ENCODE measurements at regions not wholly inside any gene's neighbourhood (a gene's known extent, or its start where the extent isn't known, plus 50 kb on each side); places are given as distances from the start of the nearest gene placed in this dataset.

GRCh38 chr6:121743691-121744090, 308.2 kb downstream of the GJA1 start:
- Histone ChIP-seq H4K20me1 (ENCODE audit: insufficient read depth) (no peaks in the 10 kb centered on the region), H3K4me2 (no peak overlapping the region), H3K4me3 (IDR thresholded peaks at IDR 0.05; ENCODE audit: insufficient read depth, low read depth, low read length) (no peak overlapping the region), H3K36me3 (ENCODE audit: insufficient read depth) (no peaks in the 10 kb centered on the region), H3K4me1 (ENCODE audit: low read depth, poor library complexity, severe bottlenecking) (no peaks in the 10 kb centered on the region), H3K27me3 (ENCODE audit: insufficient read depth, low read depth) (no peaks in the 10 kb centered on the region), H3K27ac (no peak overlapping the region), H3K79me2 (ENCODE audit: insufficient read depth, low read depth) (no peaks in the 10 kb centered on the region), H3K9ac (no peak overlapping the region), H2AFZ (ENCODE audit: low read depth) (no peak overlapping the region)
- TF ChIP-seq CTCF (conservative IDR thresholded peaks at IDR 0.05; ENCODE audit: low read depth, low read length): no peak

- no peak overlapping the region for H3K27ac ChIP-seq
- H3K27me3 ChIP-seq (ENCODE audit: insufficient read depth, low read depth): no peaks in the 10 kb centered on the region
- no peaks in the 10 kb centered on the region for H3K4me1 ChIP-seq (ENCODE audit: low read depth, poor library complexity, severe bottlenecking)
- no peak overlapping the region for H3K4me3 ChIP-seq (IDR thresholded peaks at IDR 0.05; ENCODE audit: insufficient read depth, low read depth, low read length)
- H3K9ac ChIP-seq: no peak overlapping the region
- H3K36me3 ChIP-seq (ENCODE audit: insufficient read depth): no peaks in the 10 kb centered on the region
- no peak overlapping the region for H2AFZ ChIP-seq (ENCODE audit: low read depth)
- no peaks in the 10 kb centered on the region for H4K20me1 ChIP-seq (ENCODE audit: insufficient read depth)
- H3K4me2 ChIP-seq: no peak overlapping the region
- no peak for TF ChIP-seq CTCF (conservative IDR thresholded peaks at IDR 0.05; ENCODE audit: low read depth, low read length)
- H3K79me2 ChIP-seq (ENCODE audit: insufficient read depth, low read depth): no peaks in the 10 kb centered on the region
Observed at GRCh38 chr6:121748376-121748775, 312.9 kb downstream of the GJA1 start.

GRCh38 chr6:121748850-121749249, 313.4 kb downstream of the GJA1 start:
- Histone ChIP-seq H3K4me2 (no peak overlapping the region), H3K36me3 (ENCODE audit: insufficient read depth) (no peaks in the 10 kb centered on the region), H2AFZ (ENCODE audit: low read depth) (no peak overlapping the region), H3K79me2 (ENCODE audit: insufficient read depth, low read depth) (no peaks in the 10 kb centered on the region), H3K4me3 (IDR thresholded peaks at IDR 0.05; ENCODE audit: insufficient read depth, low read depth, low read length) (no peak overlapping the region), H3K27me3 (ENCODE audit: insufficient read depth, low read depth) (no peaks in the 10 kb centered on the region), H3K9ac (no peak overlapping the region), H3K27ac (no peak overlapping the region), H4K20me1 (ENCODE audit: insufficient read depth) (no peaks in the 10 kb centered on the region), H3K4me1 (ENCODE audit: low read depth, poor library complexity, severe bottlenecking) (no peaks in the 10 kb centered on the region)
- TF ChIP-seq CTCF (conservative IDR thresholded peaks at IDR 0.05; ENCODE audit: low read depth, low read length): no peak

- H3K79me2 ChIP-seq (ENCODE audit: insufficient read depth, low read depth): no peaks in the 10 kb centered on the region
- H3K4me3 ChIP-seq (IDR thresholded peaks at IDR 0.05; ENCODE audit: insufficient read depth, low read depth, low read length): no peak overlapping the region
- H3K27me3 ChIP-seq (ENCODE audit: insufficient read depth, low read depth): no peaks in the 10 kb centered on the region
- peaks cover 5% of the 10 kb centered on the region for H3K4me1 ChIP-seq (ENCODE audit: low read depth, poor library complexity, severe bottlenecking)
- no peaks in the 10 kb centered on the region for H4K20me1 ChIP-seq (ENCODE audit: insufficient read depth)
- H2AFZ ChIP-seq (ENCODE audit: low read depth): no peak overlapping the region
- TF ChIP-seq CTCF (conservative IDR thresholded peaks at IDR 0.05; ENCODE audit: low read depth, low read length): no peak
- no peaks in the 10 kb centered on the region for H3K36me3 ChIP-seq (ENCODE audit: insufficient read depth)
- H3K4me2 ChIP-seq: no peak overlapping the region
- no peak overlapping the region for H3K27ac ChIP-seq
- no peak overlapping the region for H3K9ac ChIP-seq
Observed at GRCh38 chr6:121755485-121755884, 320.0 kb downstream of the GJA1 start.

- Histone ChIP-seq H3K27me3 (ENCODE audit: insufficient read depth, low read depth) (no peaks in the 10 kb centered on the region), H3K9ac (no peak overlapping the region), H3K79me2 (ENCODE audit: insufficient read depth, low read depth) (no peaks in the 10 kb centered on the region), H3K4me1 (ENCODE audit: low read depth, poor library complexity, severe bottlenecking) (peaks cover 5% of the 10 kb centered on the region), H3K4me2 (no peak overlapping the region), H3K36me3 (ENCODE audit: insufficient read depth) (no peaks in the 10 kb centered on the region), H2AFZ (ENCODE audit: low read depth) (no peak overlapping the region), H4K20me1 (ENCODE audit: insufficient read depth) (no peaks in the 10 kb centered on the region), H3K27ac (no peak overlapping the region), H3K4me3 (IDR thresholded peaks at IDR 0.05; ENCODE audit: insufficient read depth, low read depth, low read length) (no peak overlapping the region)
- TF ChIP-seq CTCF (conservative IDR thresholded peaks at IDR 0.05; ENCODE audit: low read depth, low read length): no peak
Observed at GRCh38 chr6:121756666-121757065, 321.2 kb downstream of the GJA1 start.
